Stimulated activated naive B cell treated with anti-CD40 and anti-IgM and Interleukin-4, amounts not matched to agents 10 μg/mL and 1 μg/mL and 100 μg/mL, for 72 hours (primary cell): ENCODE measurements at regions not wholly inside any gene's neighbourhood (a gene's known extent, or its start where the extent isn't known, plus 50 kb on each side); places are given as distances from the start of the nearest gene placed in this dataset.
"Not testable (repeated sequence)": the region's sequence is repeated elsewhere in the genome, so short reads cannot be mapped to it uniquely, and the experiment has no call there.

ENCODE experiments used
- ATAC-seq, 2 donors: fragments of 150-1000 bp; cut with Tn5 transposase; replicated peaks; 2 replicates each; pipeline ENCODE4 v1.10.0; 2021; ENCODE audit warnings: moderate library complexity in 1 of 2
- DNase-seq: peaks from one replicate; pipeline ENCODE4 v3.0.0; 2021
- H3K27ac Mint-ChIP-seq: one replicate; pipeline ENCODE4 v1.8.0; 2022; ENCODE audit warnings: mild to moderate bottlenecking, mixed read lengths
- H3K27me3 Mint-ChIP-seq, 2 donors: one replicate each; pipeline ENCODE4 v1.8.0; 2022; ENCODE audit warnings: mixed read lengths in 2 of 2
- H3K36me3 Mint-ChIP-seq, 2 donors: one replicate each; pipeline ENCODE4 v1.8.0; 2022; ENCODE audit warnings: mixed read lengths in 2 of 2, mild to moderate bottlenecking in 1 of 2
- H3K4me1 Mint-ChIP-seq, 2 donors: one replicate each; pipeline ENCODE4 v1.8.0; 2022; ENCODE audit warnings: mixed read lengths in 2 of 2, mild to moderate bottlenecking in 1 of 2
- H3K4me3 Mint-ChIP-seq, 2 donors: one replicate each; pipeline ENCODE4 v1.8.0; 2022; ENCODE audit warnings: mild to moderate bottlenecking in 2 of 2, mixed read lengths in 2 of 2, moderate library complexity in 1 of 2
- H3K9me3 Mint-ChIP-seq, 2 donors: one replicate each; pipeline ENCODE4 v1.8.0; 2022; ENCODE audit warnings: mixed read lengths in 2 of 2, mild to moderate bottlenecking in 1 of 2

DNA sequence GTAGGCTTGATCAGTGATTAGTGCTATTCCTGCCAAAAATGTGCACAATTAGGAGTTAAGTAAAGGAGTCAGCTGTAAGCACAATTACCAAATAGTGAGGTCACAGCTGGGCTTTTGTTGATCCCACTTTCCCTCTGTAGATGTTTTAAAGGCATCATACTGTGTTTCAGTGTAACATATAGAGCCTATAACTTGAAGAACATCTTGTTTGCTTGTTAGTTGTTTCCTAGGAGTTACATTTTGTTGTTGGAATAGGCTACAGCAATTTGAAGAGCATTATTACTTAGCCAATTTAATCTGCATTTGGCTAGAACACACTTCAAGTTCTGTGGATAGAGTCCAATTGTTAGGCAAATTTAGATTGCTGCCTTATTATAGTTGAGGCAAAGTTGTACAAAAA, 210.7 kb upstream of the MAD2L1 start:
- no peak for ATAC-seq
- H3K9me3 Mint-ChIP-seq: no peaks in the 10 kb centered on the region
- no peak overlapping the region for H3K27ac Mint-ChIP-seq
- no peaks in the 10 kb centered on the region for H3K36me3 Mint-ChIP-seq
- DNase-seq: no peak
- no peaks in the 10 kb centered on the region for H3K4me1 Mint-ChIP-seq
- H3K27me3 Mint-ChIP-seq: no peaks in the 10 kb centered on the region
- H3K4me3 Mint-ChIP-seq: no peak overlapping the region

DNA sequence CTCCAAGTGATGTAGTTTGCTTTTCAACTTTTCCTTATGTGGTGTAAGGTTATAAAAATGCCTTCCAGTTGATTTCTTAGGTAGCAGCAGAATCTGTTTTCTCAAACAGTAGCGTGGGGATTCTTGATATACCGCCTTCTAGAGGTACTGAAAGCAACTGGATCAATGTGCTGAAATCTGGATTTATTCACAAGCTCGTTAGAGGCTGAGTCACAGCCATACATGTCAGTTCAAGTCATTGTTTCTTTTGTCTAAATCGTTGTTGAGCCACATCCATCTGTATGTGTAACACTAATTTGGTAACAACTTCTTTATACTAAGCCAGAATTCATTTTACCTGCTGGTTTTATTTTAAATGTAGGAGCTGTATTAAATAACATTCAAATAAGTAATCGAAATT, 200.0 kb upstream of the MAD2L1 start:
- no peak for ATAC-seq
- H3K27me3 Mint-ChIP-seq: no peaks in the 10 kb centered on the region
- DNase-seq: no peak
- H3K4me1 Mint-ChIP-seq: no peaks in the 10 kb centered on the region
- H3K9me3 Mint-ChIP-seq: peaks cover under 1 to 1% of the 10 kb centered on the region in 2 donors
- H3K36me3 Mint-ChIP-seq: no peaks in the 10 kb centered on the region
- H3K27ac Mint-ChIP-seq: no peak overlapping the region
- H3K4me3 Mint-ChIP-seq: no peak overlapping the region

DNA sequence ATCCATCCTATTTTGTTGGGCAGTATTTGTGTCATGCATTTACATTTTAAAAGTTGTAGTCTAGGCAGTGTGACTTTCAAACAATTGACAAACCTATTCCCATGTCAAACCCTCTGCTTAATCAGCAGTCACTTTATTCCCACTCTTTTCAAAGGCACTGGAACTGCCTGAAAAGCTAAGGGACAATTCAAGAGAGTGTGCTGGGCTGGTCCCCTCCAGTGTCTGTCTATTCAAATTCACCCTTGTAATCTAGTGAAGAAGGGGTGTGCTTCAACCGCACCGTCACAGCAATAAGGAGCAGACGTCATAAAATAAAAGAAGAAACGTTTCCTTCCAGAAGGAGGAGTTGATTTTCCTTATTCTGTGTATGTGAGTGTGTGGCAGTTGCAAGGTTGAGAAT, 197.0 kb upstream of the MAD2L1 start:
- H3K27me3 Mint-ChIP-seq: no peaks in the 10 kb centered on the region
- peaks cover 1 to 3% of the 10 kb centered on the region in 2 donors for H3K9me3 Mint-ChIP-seq
- H3K4me1 Mint-ChIP-seq: no peaks in the 10 kb centered on the region
- no peak for DNase-seq
- H3K27ac Mint-ChIP-seq: no peak overlapping the region
- no peak overlapping the region for H3K4me3 Mint-ChIP-seq
- ATAC-seq: no peak
- no peaks in the 10 kb centered on the region for H3K36me3 Mint-ChIP-seq

DNA sequence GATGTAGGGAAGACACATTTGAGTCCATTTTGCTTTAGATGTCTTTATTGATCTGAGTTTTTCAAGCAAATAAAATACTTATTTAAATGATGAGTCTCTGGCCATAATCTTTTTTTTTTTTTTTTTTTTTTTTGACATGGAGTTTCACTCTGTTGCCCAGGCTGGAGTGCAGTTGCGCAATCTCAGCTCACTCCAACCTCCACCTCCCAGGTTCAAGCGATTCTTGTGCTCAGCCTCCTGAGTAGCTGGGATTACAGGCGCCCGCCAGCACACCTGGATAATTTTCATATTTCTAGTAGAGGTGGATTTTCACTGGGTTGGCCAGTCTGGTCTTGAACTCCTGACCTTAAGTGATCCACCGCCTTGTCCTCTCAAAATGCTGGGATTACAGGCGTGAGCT, 194.5 kb upstream of the MAD2L1 start:
- ATAC-seq: no peak
- DNase-seq: no peak
- H3K27me3 Mint-ChIP-seq: no peaks in the 10 kb centered on the region
- no peak overlapping the region for H3K4me3 Mint-ChIP-seq
- H3K9me3 Mint-ChIP-seq: peaks cover 3 to 5% of the 10 kb centered on the region in 2 donors
- no peak overlapping the region for H3K27ac Mint-ChIP-seq
- no peaks in the 10 kb centered on the region for H3K36me3 Mint-ChIP-seq
- H3K4me1 Mint-ChIP-seq: no peaks in the 10 kb centered on the region

DNA sequence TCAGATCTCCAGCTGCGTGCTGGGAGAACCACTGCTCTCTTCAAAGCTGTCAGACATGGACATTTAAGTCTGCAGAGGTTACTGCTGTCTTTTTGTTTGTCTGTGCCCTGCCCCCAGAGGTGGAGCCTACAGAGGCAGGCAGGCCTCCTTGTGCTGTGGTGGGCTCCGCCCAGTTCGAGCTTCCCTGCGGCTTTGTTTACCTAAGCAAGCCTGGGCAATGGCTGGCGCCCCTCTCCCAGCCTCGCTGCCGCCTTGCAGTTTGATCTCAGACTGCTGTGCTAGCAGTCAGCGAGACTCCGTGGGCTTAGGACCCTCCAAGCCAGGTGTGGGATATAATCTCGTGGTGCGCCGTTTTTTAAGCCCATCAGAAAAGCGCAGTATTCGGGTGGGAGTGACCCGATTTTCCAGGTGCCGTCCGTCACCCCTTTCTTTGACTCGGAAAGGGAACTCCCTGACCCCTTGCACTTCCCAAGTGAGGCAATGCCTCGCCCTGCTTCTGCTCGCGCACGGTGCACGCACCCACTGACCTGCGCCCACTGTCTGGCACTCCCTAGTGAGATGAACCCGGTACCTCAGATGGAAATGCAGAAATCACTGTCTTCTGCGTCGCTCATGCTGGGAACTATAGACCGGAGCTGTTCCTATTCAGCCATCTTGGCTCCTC, 189.6 kb upstream of the MAD2L1 start:
- H3K4me3 Mint-ChIP-seq, H3K27ac Mint-ChIP-seq, H3K36me3 Mint-ChIP-seq, H3K27me3 Mint-ChIP-seq, ATAC-seq, DNase-seq, H3K9me3 Mint-ChIP-seq, H3K4me1 Mint-ChIP-seq: not testable (repeated sequence)

DNA sequence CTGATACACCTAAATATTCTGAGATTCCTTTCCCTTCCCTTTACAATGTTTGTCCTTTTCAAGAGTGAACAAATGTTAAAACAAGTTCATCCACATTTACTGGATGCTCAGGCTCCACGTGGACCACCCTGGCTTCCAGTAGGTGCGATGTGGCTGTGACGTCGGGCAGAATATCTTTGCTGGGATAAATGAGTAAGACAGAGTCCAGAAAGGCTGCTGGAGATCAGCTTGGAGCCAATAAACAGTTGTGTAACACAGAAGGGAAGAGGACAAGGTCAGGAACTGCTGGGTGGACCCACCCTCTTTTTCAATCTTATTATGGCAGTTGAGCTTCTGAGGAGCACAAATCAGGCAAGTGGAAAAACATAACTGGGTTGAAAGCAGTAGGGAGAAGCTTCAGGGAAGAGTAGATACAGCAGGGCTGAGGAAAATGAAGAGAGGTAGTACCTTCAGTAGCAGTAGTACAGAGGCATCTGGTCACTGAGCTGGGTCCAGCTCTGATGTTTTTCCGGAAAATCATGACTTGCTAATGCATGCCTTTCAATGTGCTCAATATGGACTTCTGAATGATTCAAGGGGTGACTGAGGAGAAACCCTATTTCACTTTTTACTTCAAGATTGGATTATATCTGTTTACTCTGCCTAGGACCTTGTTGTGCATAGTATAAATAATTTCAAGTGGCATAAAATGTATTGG, 171.8 kb upstream of the MAD2L1 start:
- Mint-ChIP-seq H3K4me3 (no peak overlapping the region), H3K27ac (no peak overlapping the region), H3K27me3 (no peaks in the 10 kb centered on the region), H3K9me3 (no peaks in the 10 kb centered on the region), H3K4me1 (no peaks in the 10 kb centered on the region), H3K36me3 (no peaks in the 10 kb centered on the region)
- DNase-seq (no peak), ATAC-seq (no peak)

DNA sequence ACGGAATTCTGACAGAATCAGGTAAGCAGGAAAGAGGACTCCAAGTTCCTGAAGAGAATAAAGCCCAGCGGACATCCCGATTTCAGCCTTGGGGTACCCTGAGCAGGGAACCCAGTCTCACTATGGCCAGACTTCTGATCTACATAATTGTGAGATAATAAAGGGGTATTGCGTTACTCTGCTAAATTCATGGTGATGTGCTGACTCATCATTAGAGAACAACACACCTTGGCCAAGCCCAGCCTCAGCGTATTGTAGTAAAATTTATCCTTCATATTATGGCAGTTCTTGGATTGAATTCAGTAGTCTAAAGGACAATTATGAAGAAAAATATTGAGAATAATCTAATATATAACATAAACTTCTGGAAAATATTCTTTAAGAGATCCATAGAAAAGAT, 170.2 kb upstream of the MAD2L1 start:
- H3K36me3 Mint-ChIP-seq: no peaks in the 10 kb centered on the region
- H3K4me3 Mint-ChIP-seq: no peak overlapping the region
- no peak overlapping the region for H3K27ac Mint-ChIP-seq
- ATAC-seq (no peak), DNase-seq (no peak)
- H3K9me3 Mint-ChIP-seq: peaks cover 4 to 8% of the 10 kb centered on the region in 2 donors
- H3K4me1 Mint-ChIP-seq: no peaks in the 10 kb centered on the region
- no peaks in the 10 kb centered on the region for H3K27me3 Mint-ChIP-seq

DNA sequence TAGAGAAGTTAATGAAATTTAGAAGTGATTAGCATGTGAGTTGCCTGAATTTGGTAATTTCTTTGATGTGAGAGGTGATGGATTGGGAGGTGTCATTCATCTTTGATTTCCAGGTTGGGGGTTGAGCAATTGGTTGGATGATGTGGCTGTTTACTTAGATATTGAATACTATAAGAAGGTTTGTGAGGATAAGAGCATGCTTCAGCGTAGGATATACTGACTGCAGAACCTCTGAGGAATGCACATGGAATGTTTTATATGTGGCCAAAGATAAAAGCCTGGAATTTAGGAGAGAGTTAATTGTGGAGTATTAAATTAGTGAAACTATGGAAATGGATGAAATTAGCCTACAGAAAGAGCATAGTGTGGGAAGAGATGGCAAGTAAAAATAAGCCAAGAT, 165.4 kb upstream of the MAD2L1 start:
- H3K27ac Mint-ChIP-seq: no peak overlapping the region
- ATAC-seq (no peak), DNase-seq (no peak)
- H3K4me1 Mint-ChIP-seq: no peaks in the 10 kb centered on the region
- H3K4me3 Mint-ChIP-seq: no peak overlapping the region
- H3K36me3 Mint-ChIP-seq: no peaks in the 10 kb centered on the region
- H3K27me3 Mint-ChIP-seq: no peaks in the 10 kb centered on the region
- H3K9me3 Mint-ChIP-seq: peaks cover 4 to 8% of the 10 kb centered on the region in 2 donors

DNA sequence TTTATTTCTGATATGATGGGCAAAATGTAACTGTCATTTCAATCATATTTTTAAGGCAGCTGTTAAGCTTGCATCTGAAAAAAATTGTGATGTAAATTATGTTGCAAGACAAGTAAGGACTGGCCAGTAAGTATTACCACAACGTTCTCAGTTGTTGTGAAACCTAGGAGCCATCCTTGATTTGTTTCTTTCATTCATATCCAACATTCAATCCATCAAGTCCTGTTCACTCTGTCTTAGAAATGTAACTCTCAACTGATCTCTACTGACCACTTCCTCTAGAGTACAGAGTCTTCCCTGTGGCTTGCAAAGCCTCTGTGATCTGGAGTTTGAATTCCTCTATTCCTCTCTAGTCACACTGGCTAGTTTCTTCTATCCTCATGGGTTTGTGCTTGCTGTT, 161.4 kb upstream of the MAD2L1 start:
- no peak for ATAC-seq

DNA sequence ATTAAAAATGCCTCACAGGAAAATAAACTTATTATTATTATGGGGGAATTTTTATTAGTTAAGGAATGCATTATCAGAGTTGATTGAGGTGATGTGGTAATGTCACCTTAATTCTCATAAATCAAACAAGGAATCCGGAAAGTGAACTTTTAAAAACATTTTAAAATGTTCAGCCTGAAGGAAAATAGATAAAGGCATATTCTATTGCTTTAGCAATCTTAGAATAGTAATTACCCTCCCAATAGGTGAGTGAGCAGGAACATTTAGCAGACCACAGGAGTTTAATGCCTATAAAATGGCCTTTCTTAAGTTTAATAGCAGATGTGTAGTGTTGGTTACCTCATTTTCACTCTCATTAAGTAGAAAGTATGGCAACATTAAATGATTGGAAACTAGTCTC, 160.9 kb upstream of the MAD2L1 start:
- Mint-ChIP-seq H3K27me3 (no peaks in the 10 kb centered on the region), H3K4me1 (no peaks in the 10 kb centered on the region), H3K27ac (no peak overlapping the region), H3K4me3 (no peak overlapping the region), H3K9me3 (peaks cover 2 to 4% of the 10 kb centered on the region in 2 donors), H3K36me3 (no peaks in the 10 kb centered on the region)
- ATAC-seq (no peak), DNase-seq (no peak)

More for the DNA sequence above, 161.4 kb upstream of the MAD2L1 start:
- DNase-seq: no peak
- H3K36me3 Mint-ChIP-seq: no peaks in the 10 kb centered on the region
- no peaks in the 10 kb centered on the region for H3K27me3 Mint-ChIP-seq
- no peak overlapping the region for H3K4me3 Mint-ChIP-seq
- peaks cover 3 to 5% of the 10 kb centered on the region in 2 donors for H3K9me3 Mint-ChIP-seq
- H3K4me1 Mint-ChIP-seq: no peaks in the 10 kb centered on the region
- H3K27ac Mint-ChIP-seq: no peak overlapping the region

DNA sequence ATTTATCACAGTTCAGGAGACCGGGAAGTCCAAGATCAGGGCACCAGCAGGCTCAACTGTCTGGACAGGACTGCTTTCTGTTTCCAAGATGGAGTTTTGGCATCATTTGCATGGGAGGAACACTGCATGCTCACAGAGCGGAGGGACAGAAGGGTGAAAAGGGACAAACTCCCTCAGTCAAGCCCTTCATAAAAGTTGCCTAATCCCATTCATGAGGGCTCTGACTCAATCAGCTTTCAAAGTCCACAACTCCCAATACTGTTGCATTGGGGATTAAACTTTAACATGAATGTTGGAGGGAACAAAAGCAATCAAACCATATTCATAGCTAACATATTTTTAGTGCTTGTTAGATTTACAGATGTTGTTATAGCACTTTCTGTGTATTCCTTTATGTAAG, 158.9 kb upstream of the MAD2L1 start:
- Mint-ChIP-seq H3K4me3 (no peak overlapping the region), H3K9me3 (peaks cover 3 to 4% of the 10 kb centered on the region in 2 donors), H3K4me1 (no peaks in the 10 kb centered on the region), H3K27ac (no peak overlapping the region), H3K27me3 (no peaks in the 10 kb centered on the region), H3K36me3 (no peaks in the 10 kb centered on the region)
- ATAC-seq (no peak), DNase-seq (no peak)

DNA sequence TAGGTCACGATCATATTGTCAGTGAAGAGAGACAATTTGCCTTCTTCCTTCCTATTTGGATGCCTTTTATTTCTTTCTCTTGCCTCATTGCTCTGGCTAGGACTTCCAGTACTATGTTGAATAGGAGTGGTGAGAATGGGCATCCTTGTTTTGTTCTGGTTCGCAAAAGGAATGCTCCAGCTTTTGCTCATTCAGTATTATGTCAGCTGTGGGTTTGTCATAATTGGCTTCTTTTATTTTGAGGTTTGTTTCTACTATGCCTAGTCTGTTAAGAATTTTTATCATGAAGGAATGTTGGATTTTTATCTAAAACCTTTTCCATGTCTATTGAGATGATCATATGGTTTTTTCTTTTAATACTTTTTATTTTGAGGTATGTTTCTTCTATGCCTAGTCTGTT, 152.3 kb upstream of the MAD2L1 start:
- Mint-ChIP-seq H3K36me3 (no peaks in the 10 kb centered on the region), H3K4me1 (no peaks in the 10 kb centered on the region), H3K9me3 (peaks cover 4 to 9% of the 10 kb centered on the region in 2 donors), H3K27ac (no peak overlapping the region), H3K27me3 (no peaks in the 10 kb centered on the region), H3K4me3 (no peak overlapping the region)
- ATAC-seq (no peak), DNase-seq (no peak)

DNA sequence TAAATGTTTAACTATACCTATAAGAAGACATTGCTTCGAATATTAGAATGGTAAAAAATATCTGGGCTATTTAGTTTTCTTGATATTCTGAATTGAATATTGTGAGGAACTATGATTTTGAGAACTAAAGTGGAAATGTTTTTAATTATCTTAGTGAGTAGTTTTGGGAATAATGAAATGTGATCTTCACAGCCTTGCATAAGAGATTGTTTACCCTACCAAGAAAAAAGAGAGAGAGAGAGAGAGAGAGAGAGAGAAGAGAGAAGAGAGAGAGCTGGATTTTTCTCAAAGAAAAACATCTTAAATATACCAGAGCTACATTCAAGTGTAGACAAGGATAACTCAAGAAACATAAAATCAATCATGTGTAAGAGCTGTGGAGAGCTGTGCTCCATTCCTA, 148.7 kb upstream of the MAD2L1 start:
- H3K27ac Mint-ChIP-seq: no peak overlapping the region
- no peaks in the 10 kb centered on the region for H3K4me1 Mint-ChIP-seq
- H3K36me3 Mint-ChIP-seq: no peaks in the 10 kb centered on the region
- H3K27me3 Mint-ChIP-seq: no peaks in the 10 kb centered on the region
- ATAC-seq (no peak), DNase-seq (no peak)
- H3K9me3 Mint-ChIP-seq: peaks cover 0 to 6% of the 10 kb centered on the region in 2 donors
- no peak overlapping the region for H3K4me3 Mint-ChIP-seq

DNA sequence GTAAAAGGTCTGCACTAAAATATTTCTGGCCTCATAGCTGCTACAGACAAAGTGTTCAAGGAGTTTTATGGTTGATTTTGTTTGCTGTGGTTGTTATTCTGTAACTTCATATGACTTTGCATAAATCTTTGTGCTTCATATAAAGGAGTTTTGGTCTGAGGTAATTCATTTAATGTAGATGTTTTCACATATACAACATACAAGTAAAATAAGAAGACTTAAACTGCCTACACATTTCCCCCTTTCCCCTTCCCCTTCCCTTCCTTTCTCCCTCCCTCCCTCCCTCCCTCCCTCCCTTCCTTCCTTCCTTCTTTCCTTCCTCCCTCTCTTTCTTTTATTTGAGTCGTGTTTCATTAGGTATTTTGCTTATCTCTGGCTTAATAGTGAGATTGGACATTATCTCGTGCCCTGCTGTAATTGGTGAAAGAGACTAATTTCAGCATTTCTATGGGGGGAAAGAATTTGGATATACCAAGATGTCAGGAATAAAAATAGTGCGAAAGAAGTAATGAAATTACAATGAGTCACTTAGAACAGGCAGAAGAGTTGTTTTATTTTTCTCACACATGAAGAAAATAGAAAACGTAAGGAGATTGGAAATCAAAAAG, 144.9 kb upstream of the MAD2L1 start:
- H3K9me3 Mint-ChIP-seq: peaks cover 0 to 4% of the 10 kb centered on the region in 2 donors
- H3K27ac Mint-ChIP-seq: no peak overlapping the region
- no peak overlapping the region for H3K4me3 Mint-ChIP-seq
- DNase-seq (no peak), ATAC-seq (no peak)
- H3K4me1 Mint-ChIP-seq: no peaks in the 10 kb centered on the region
- no peaks in the 10 kb centered on the region for H3K27me3 Mint-ChIP-seq
- no peaks in the 10 kb centered on the region for H3K36me3 Mint-ChIP-seq

DNA sequence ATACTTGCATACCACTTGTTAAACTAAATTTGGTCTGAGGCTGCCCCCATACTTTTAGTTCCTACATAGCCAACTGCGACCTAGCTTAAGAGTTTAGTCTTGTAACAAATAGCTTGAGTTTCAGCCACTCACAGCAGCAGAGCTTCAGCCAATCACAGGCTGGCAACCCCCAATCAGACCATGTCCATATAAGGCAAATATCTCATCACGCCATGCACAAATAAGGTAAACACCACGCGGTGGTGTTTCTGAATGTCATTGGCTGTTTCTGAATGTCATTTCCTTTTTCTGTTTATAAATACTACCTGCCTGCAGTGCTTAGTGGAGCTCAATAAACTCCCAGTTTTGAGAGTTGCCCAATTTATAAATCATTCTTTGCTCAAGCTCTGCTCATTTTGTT, 143.1 kb upstream of the MAD2L1 start:
- Mint-ChIP-seq H3K27me3 (no peaks in the 10 kb centered on the region), H3K27ac (no peak overlapping the region), H3K4me3 (no peak overlapping the region), H3K36me3 (no peaks in the 10 kb centered on the region), H3K4me1 (no peaks in the 10 kb centered on the region), H3K9me3 (peaks cover 1 to 4% of the 10 kb centered on the region in 2 donors)
- ATAC-seq: no peak
- DNase-seq: no peak
